Daoy (cell line): ENCODE measurements at regions not wholly inside any gene's neighbourhood (a gene's known extent, or its start where the extent isn't known, plus 50 kb on each side); places are given as distances from the start of the nearest gene placed in this dataset.
A peak's percentile ranks its signal among the peaks of the same experiment; 100 is the strongest.
"Not testable (repeated sequence)": the region's sequence is repeated elsewhere in the genome, so short reads cannot be mapped to it uniquely, and the experiment has no call there.

Experiments used
- DNase-seq: peaks from one replicate; pipeline ENCODE4 v3.0.0-alpha.2; 2015; ENCODE audit warnings: low read depth

DNA sequence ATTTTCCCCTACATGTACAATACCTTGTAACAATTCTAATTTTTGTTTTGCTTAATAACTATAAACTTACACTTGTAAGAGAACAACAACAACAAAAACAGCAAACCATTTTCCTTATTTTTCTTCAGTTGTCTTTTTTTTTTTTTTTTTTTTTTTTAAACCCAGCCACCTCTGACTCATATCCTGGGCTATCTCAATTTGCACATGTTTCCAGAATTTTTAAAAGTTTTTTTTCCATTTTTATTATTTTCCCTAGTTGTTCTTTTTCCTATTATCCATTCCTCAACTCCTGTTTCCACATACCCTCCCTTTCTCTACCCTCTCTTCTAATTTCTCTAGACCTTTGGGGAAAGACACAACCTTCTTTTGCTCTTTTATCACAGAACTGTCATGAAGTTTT lies 112.5 kb downstream of the EFEMP1 start:
- no peak for DNase-seq

GRCh38 chr2:55810622-55811020 lies 113.0 kb downstream of the EFEMP1 start:
- no peak for DNase-seq

GRCh38 chr2:55809875-55810621 lies 113.5 kb downstream of the EFEMP1 start:
- no peak for DNase-seq

GRCh38 chr2:55807900-55808299 lies 114.3 kb upstream of the PNPT1 start:
- no peak for DNase-seq

GRCh38 chr2:55805686-55806085 lies 112.0 kb upstream of the PNPT1 start:
- no peak for DNase-seq

- no peak for DNase-seq
Observed at GRCh38 chr2:55804535-55804934, 110.9 kb upstream of the PNPT1 start.

DNA sequence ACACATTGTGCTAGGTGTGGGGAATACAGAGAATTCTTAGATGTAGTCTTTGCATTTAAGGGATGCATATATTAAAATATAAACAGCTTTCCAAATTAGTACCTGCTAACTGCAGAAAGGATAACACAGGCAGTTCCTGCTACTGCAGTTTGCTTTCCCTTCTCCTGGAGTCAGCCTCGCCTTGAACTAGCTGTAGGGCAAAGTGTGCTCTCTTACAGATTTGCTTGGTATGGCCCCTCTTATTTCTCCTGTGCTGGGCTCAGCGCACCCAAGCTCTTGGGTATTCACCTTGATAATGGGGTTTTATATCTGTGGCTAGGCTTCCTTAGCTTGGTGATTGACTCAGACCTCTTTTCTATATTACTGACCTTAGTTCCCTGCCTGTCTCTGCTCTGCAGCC lies 108.4 kb upstream of the PNPT1 start:
- DNase-seq, result no peak

DNA sequence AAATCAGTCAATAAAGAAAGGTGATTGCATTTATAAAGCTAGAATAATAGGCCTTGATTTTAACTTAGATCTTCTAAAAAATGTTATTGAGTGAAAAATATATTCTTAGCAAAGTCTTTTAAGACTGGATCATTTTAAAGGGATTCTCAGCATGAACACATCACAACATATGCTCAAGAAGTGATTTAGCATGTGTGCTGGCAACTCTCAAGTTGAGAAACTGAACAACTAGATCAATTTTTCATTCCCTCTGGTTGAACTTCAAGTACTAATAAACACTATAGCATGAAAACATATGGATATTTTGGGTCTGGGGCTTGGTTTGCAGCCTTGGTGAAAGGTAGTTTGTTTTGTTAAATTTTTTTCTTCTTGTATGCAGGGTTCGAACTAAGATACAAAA lies 107.8 kb upstream of the PNPT1 start:
- no peak for DNase-seq

- not testable (repeated sequence) for DNase-seq
Observed at GRCh38 chr2:55799624-55800023, 106.0 kb upstream of the PNPT1 start.

GRCh38 chr2:55796121-55796520 lies 102.5 kb upstream of the PNPT1 start:
- no peak for DNase-seq

DNA sequence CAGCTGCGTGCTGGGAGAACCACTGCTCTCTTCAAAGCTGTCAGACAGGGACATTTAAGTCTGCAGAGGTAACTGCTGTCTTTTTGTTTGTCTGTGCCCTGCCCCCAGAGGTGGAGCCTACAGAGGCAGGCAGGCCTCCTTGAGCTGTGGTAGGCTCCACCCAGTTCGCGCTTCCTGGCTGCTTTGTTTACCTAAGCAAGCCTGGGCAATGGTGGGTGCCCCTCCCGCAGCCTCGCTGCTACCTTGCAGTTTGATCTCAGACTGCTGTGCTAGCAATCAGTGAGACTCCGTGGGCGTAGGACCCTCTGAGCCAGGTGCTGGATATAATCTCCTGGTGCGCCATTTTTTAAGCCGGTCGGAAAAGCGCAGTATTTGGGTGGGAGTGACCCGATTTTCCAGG lies 100.0 kb upstream of the PNPT1 start:
- DNase-seq, result not testable (repeated sequence)

- DNase-seq, result no peak
Observed at GRCh38 chr2:55786280-55786679, 92.6 kb upstream of the PNPT1 start.

GRCh38 chr2:55783751-55784150 lies 90.1 kb upstream of the PNPT1 start:
- DNase-seq, result not testable (repeated sequence)

- DNase-seq, result no peak
Observed at GRCh38 chr2:55782528-55783173, 89.0 kb upstream of the PNPT1 start.

DNA sequence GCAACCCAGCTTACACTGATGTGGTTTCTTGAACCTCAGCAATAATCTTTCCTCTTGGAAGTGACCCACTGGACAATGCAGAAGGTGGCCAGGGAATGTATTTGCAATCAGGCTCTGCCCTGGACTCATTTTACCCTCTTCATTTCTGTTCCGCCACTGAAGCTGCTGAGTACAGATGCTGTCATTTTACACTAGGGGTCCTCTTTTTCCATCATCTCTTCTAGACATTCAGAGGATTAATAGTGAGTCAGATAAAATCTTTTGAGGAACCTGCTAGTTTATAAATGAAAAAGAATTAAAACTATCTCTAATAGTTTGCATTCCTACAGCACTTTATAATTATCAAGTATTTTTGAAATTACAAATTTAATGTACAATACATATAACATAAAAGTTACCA lies 87.9 kb upstream of the PNPT1 start:
- DNase-seq, result no peak

GRCh38 chr2:55780697-55781096 lies 87.1 kb upstream of the PNPT1 start:
- peak; percentile 20 for DNase-seq

DNA sequence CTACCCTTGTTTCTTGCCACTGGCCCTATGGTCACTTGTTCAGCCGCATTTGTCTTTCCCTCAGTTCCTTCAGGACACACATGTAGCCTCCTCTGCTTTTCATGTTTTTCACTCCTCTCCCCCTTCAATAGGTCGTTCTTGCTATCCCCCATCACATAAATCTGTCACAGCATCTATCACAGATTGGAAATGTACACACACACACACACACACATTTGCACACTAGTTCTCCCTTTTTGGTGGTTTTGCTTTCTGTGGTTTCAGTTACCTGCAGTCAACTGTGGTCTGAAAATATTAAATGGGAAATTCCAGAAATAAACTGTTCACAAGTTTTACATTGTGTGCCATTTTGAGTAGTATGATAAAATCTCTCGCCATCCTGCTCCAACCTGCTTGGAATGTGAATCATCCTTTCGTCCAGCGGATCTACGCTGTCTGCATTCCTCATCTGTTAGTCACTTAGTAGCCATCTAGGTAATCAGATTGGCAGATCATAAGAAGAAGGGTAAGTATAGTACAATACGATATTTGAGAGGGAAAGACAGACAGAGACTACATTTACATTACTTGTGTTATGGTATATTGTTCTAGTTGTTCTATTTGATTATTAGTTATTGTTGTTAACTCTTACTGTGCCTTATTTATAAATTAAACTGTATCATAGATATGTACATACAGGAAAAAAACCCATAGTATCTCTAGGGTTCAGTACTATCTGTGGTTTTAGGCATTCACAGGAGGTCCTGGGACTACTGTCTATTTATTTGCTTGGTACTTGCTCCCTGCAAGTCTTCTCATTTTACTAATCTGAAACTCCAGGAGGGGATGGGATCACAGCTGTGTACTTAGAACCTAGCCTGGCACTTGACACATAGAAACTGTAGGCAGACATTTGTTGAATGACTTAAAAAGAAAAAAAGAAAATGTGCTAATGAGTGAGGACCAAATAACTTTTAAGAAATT lies 86.1 kb upstream of the PNPT1 start:
- DNase-seq, result peak; percentile 92

GRCh38 chr2:55776966-55777365 lies 83.3 kb upstream of the PNPT1 start:
- DNase-seq, result no peak

- no peak for DNase-seq
Observed at GRCh38 chr2:55776479-55776878, 82.8 kb upstream of the PNPT1 start.

GRCh38 chr2:55775828-55776227 lies 82.2 kb upstream of the PNPT1 start:
- no peak for DNase-seq

DNA sequence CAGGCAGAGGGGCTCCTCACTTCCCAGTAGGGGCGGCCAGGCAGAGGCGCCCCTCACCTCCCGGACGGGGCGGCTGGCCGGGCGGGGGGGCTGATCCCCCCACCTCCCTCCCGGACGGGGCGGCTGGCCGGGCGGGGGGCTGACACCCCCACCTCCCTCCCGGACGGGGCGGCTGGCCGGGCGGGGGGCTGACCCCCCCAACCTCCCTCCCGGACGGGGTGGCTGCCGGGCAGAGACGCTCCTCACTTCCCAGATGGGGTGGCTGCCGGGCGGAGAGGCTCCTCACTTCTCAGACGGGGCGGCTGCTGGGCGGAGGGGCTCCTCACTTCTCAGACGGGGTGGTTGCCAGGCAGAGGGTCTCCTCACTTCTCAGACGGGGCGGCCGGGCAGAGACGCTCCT lies 80.0 kb upstream of the PNPT1 start:
- not testable (repeated sequence) for DNase-seq
